ENCODE measurements at regions not wholly inside any gene's neighbourhood (a gene's known extent, or its start where the extent isn't known, plus 50 kb on each side); places are given as distances from the start of the nearest gene placed in this dataset.

DNA sequence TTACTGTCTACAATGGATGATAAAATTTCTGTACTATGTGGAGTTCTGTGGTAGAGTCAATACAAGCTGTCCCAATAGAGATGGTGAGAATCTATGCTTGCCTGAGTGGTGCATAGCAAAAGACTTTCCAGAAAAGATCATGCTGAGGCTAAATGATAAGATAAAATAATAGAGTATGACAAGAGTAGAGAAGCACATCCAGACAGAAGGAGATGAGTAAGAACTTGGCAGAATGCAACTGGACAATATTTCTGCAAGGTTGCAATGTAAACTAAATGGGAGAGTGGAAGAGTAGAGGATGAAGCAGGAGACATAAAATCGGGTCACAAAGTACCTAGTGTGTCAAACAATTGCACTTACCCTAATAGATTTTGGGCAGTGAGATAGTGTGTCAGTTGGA lies 347.6 kb downstream of the MDFIC start:
- CTCF ChIA-PET, result no interaction called here
- intact Hi-C loops (cut with micrococcal nuclease), result no loop called here
- POLR2A ChIA-PET, result no interaction called here

GRCh38 chr7:115267503-115267902 lies 345.6 kb downstream of the MDFIC start:
- H3K4me3 ChIP-seq (replicated peaks in 1 of 3; ENCODE audit: insufficient read depth in 1 of 3, low read depth in 1 of 3, low read length in 3 of 3), result no peak overlapping the region
- no peak overlapping the region for H2AFZ ChIP-seq (ENCODE audit: low read depth, low read length)
- dilution Hi-C loops (cut with MboI; ENCODE audit: extremely low pct_ligation_motif_present, low sequenced_read_pairs), result no loop called here
- no peaks in the 10 kb centered on the region for H3K4me1 ChIP-seq (ENCODE audit: control insufficient read depth, extremely low read depth, insufficient read depth, low read length)
- H3K79me2 ChIP-seq (ENCODE audit: control insufficient read depth, insufficient read depth, low read length), result no peaks in the 10 kb centered on the region
- DNase-seq (ENCODE audit: low read depth, low spot score) (no peak), FAIRE-seq (no peak)
- intact Hi-C loops (cut with micrococcal nuclease), result no loop called here
- no TSS peak for BruUV-seq (replicated peaks)
- H3K9me1 ChIP-seq (replicated peaks; ENCODE audit: control insufficient read depth, extremely low read depth, insufficient read depth, low read length), result no peaks in the 10 kb centered on the region
- no peaks in the 10 kb centered on the region for H3K9me3 ChIP-seq (replicated peaks; ENCODE audit: control insufficient read depth, insufficient read depth, low read length)
- H3K27ac ChIP-seq (ENCODE audit: insufficient read depth, low read depth, low read length), result no peak overlapping the region
- TF ChIP-seq, protein P1, sequence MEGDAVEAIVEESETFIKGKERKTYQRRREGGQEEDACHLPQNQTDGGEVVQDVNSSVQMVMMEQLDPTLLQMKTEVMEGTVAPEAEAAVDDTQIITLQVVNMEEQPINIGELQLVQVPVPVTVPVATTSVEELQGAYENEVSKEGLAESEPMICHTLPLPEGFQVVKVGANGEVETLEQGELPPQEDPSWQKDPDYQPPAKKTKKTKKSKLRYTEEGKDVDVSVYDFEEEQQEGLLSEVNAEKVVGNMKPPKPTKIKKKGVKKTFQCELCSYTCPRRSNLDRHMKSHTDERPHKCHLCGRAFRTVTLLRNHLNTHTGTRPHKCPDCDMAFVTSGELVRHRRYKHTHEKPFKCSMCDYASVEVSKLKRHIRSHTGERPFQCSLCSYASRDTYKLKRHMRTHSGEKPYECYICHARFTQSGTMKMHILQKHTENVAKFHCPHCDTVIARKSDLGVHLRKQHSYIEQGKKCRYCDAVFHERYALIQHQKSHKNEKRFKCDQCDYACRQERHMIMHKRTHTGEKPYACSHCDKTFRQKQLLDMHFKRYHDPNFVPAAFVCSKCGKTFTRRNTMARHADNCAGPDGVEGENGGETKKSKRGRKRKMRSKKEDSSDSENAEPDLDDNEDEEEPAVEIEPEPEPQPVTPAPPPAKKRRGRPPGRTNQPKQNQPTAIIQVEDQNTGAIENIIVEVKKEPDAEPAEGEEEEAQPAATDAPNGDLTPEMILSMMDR (IDR thresholded peaks at IDR 0.05; ENCODE audit: extremely low read depth in 1 of 2, insufficient read depth in 1 of 2, low read depth in 1 of 2, low read length in 2 of 2), result no peak
- TF ChIP-seq, protein P2, sequence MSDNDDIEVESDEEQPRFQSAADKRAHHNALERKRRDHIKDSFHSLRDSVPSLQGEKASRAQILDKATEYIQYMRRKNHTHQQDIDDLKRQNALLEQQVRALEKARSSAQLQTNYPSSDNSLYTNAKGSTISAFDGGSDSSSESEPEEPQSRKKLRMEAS (IDR thresholded peaks at IDR 0.05; ENCODE audit: insufficient read depth, insufficient read length), result no peak
- no peak for TF ChIP-seq MYC (IDR thresholded peaks at IDR 0.05; ENCODE audit: low read depth, low read length)
- peaks cover 1 to 3% of the 10 kb centered on the region in 2 experiments for H3K27me3 ChIP-seq (ENCODE audit: control insufficient read depth in 2 of 2, insufficient read depth in 2 of 2, low read length in 2 of 2)
- H4K20me1 ChIP-seq (replicated peaks; ENCODE audit: control insufficient read depth, extremely low read depth, insufficient read depth, low read length), result no peaks in the 10 kb centered on the region
- H3K36me3 ChIP-seq (ENCODE audit: control insufficient read depth in 2 of 2, extremely low read depth in 1 of 2, insufficient read depth in 2 of 2, low read length in 2 of 2), result no peaks in the 10 kb centered on the region
- CTCF ChIA-PET, result no interaction called here
- POLR2A ChIA-PET, result no interaction called here
- H3K4me2 ChIP-seq (ENCODE audit: insufficient read depth, low read length), result no peak overlapping the region
- H3K9ac ChIP-seq (replicated peaks; ENCODE audit: extremely low read depth, insufficient read depth, low read length), result no peak overlapping the region

More for the DNA sequence above, 347.6 kb downstream of the MDFIC start:
- H3K4me3 ChIP-seq (replicated peaks in 1 of 3; ENCODE audit: insufficient read depth in 1 of 3, low read depth in 1 of 3, low read length in 3 of 3), result no peak overlapping the region
- H3K27me3 ChIP-seq (ENCODE audit: control insufficient read depth in 2 of 2, insufficient read depth in 2 of 2, low read length in 2 of 2), result peaks cover 1 to 3% of the 10 kb centered on the region in 2 experiments
- no peak overlapping the region for H2AFZ ChIP-seq (ENCODE audit: low read depth, low read length)
- no peak for TF ChIP-seq GATA2 (IDR thresholded peaks at IDR 0.05; ENCODE audit: insufficient read depth, insufficient read length, low read depth, low read length)
- TF ChIP-seq FOS (IDR thresholded peaks at IDR 0.05; ENCODE audit: borderline replicate concordance, insufficient read depth, low read length), result no peak
- TF ChIP-seq, protein P1 (IDR thresholded peaks at IDR 0.05; ENCODE audit: extremely low read depth in 1 of 2, insufficient read depth in 1 of 2, low read depth in 1 of 2, low read length in 2 of 2), result no peak
- TF ChIP-seq MYC (IDR thresholded peaks at IDR 0.05; ENCODE audit: low read depth, low read length), result no peak
- no peak for TF ChIP-seq POLR2A (IDR thresholded peaks at IDR 0.05; ENCODE audit: low read depth, low read length)
- TF ChIP-seq, protein P2 (IDR thresholded peaks at IDR 0.05; ENCODE audit: insufficient read depth, insufficient read length), result no peak
- no peak for TF ChIP-seq POLR2AphosphoS5 (IDR thresholded peaks at IDR 0.05; ENCODE audit: insufficient read depth, low read depth, low read length)
- DNase-seq (ENCODE audit: low read depth, low spot score) (no peak), FAIRE-seq (no peak)
- H3K4me2 ChIP-seq (ENCODE audit: insufficient read depth, low read length), result no peak overlapping the region
- H3K9me3 ChIP-seq (replicated peaks; ENCODE audit: control insufficient read depth, insufficient read depth, low read length), result no peaks in the 10 kb centered on the region
- H3K9ac ChIP-seq (replicated peaks; ENCODE audit: extremely low read depth, insufficient read depth, low read length), result no peak overlapping the region
- H4K20me1 ChIP-seq (replicated peaks; ENCODE audit: control insufficient read depth, extremely low read depth, insufficient read depth, low read length), result no peaks in the 10 kb centered on the region
- dilution Hi-C loops (cut with MboI; ENCODE audit: extremely low pct_ligation_motif_present, low sequenced_read_pairs), result no loop called here
- no peaks in the 10 kb centered on the region for H3K36me3 ChIP-seq (ENCODE audit: control insufficient read depth in 2 of 2, extremely low read depth in 1 of 2, insufficient read depth in 2 of 2, low read length in 2 of 2)
- no peaks in the 10 kb centered on the region for H3K9me1 ChIP-seq (replicated peaks; ENCODE audit: control insufficient read depth, extremely low read depth, insufficient read depth, low read length)
- H3K79me2 ChIP-seq (ENCODE audit: control insufficient read depth, insufficient read depth, low read length), result no peaks in the 10 kb centered on the region
- no peaks in the 10 kb centered on the region for H3K4me1 ChIP-seq (ENCODE audit: control insufficient read depth, extremely low read depth, insufficient read depth, low read length)
- no peak overlapping the region for H3K27ac ChIP-seq (ENCODE audit: insufficient read depth, low read depth, low read length)
- no TSS peak for BruUV-seq (replicated peaks)

Measured in endothelial cell of umbilical vein (primary cell).